ENCODE measurements at regions not wholly inside any gene's neighbourhood (a gene's known extent, or its start where the extent isn't known, plus 50 kb on each side); places are given as distances from the start of the nearest gene placed in this dataset.

GRCh38 chr18:76547296-76547695 is 52.3 kb upstream of the ZNF516 start:
- TF ChIP-seq EZH2 (IDR thresholded peaks at IDR 0.05; ENCODE audit: low read length, unreplicated experiment), result no peak
- no peak for TF ChIP-seq CTCF (conservative IDR thresholded peaks at IDR 0.05; ENCODE audit: low read depth, low read length)
